WTC11 (cell line): ENCODE measurements at regions not wholly inside any gene's neighbourhood (a gene's known extent, or its start where the extent isn't known, plus 50 kb on each side); places are given as distances from the start of the nearest gene placed in this dataset.

Experiments used
- E2F4 ChIP-seq: sonication (generic); formaldehyde crosslinking; IDR thresholded peaks from 2 replicates; pipeline ENCODE4 v1.8.1; 2022; ENCODE audit warnings: low read depth, mild to moderate bottlenecking, moderate library complexity, missing genetic modification reagents, borderline replicate concordance
- IRF1 ChIP-seq: sonication (generic); formaldehyde crosslinking; IDR thresholded peaks from 2 replicates; pipeline ENCODE4 v1.8.0; 2023; ENCODE audit warnings: missing genetic modification reagents

- TF ChIP-seq IRF1 (CRISPR knock-in tag) (no peak), E2F4 (CRISPR knock-in tag) (no peak)
Observed at GRCh38 chr2:133906396-133906795, 338.1 kb upstream of the NCKAP5 start.
